HG03097 (cell line): ENCODE measurements at regions not wholly inside any gene's neighbourhood (a gene's known extent, or its start where the extent isn't known, plus 50 kb on each side); places are given as distances from the start of the nearest gene placed in this dataset.

Experiments
- ATAC-seq: cut with Tn5 transposase; IDR thresholded peaks from one replicate; pipeline ENCODE4 v1.9.1; 2021; ENCODE audit not compliant: unreplicated experiment, low FRiP score

- no peak for ATAC-seq
Observed at GRCh38 chr15:94877833-94878232, 646.5 kb downstream of the MCTP2 start.

- ATAC-seq: no peak
Observed at GRCh38 chr15:94882071-94882712, 650.8 kb downstream of the MCTP2 start.

GRCh38 chr15:94887391-94887790 lies 656.0 kb downstream of the MCTP2 start:
- ATAC-seq: no peak

DNA sequence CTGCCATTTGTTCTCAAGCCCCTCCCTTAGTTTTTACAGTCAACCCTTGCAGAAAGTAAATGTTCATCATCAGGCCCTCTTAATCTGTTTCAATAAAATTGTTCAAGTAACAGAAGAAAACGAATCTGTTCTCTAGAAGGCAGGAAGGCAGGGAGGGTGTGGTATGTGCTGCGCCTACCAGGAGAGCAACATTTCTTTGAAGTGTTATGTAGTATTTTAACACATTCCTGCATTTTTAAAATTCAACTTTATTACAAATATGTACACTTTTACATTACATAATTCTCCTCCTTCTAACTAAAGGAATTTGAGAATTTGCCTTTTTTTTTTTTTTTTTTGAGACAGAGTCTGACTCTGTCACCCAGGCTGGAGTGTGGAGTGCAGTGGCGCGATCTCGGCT lies 657.8 kb downstream of the MCTP2 start:
- no peak for ATAC-seq

- ATAC-seq: no peak
Observed at GRCh38 chr15:94893091-94893490, 661.7 kb downstream of the MCTP2 start.

DNA sequence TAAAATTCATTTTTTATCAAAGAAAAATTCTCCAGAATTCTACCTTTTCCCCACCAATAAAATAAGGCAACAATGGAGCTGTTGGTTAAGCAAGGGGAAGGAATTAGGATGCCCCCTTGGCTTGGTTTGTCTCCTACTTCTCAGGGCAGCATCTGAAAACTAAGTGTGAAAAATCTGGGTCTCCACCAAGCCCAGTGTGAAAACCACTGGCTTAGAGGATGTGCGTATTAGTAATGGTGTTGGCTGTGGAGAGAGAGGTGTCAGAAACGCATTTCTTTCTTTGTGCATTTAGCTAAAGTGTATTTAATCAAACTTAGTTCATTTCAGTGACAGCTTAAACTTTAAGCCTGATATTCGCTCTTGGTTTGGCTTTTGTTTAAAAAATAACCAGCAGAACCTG lies 662.7 kb downstream of the MCTP2 start:
- ATAC-seq: no peak

DNA sequence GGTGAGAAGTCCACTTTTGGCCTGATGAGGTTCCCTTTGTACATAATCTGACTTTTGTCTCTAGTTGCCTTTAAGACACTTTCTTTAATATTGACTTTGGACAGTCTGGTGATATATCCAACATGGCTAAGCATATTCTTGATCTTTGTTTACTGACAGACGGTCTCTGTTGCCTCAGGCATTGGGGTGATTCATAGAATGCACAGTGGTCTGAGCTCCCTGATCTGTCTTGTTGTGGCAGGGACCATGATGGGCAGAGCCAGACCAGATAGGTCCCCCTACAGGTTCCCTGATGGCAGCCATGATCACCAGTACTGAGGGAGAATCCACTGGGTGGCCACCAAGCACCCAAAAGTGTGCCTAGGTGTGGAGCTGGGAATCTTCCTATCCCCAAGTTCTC lies 678.1 kb downstream of the MCTP2 start:
- no peak for ATAC-seq

GRCh38 chr15:94910166-94910565 lies 678.8 kb downstream of the MCTP2 start:
- ATAC-seq: no peak

GRCh38 chr15:94912760-94913159 lies 681.4 kb downstream of the MCTP2 start:
- no peak for ATAC-seq

DNA sequence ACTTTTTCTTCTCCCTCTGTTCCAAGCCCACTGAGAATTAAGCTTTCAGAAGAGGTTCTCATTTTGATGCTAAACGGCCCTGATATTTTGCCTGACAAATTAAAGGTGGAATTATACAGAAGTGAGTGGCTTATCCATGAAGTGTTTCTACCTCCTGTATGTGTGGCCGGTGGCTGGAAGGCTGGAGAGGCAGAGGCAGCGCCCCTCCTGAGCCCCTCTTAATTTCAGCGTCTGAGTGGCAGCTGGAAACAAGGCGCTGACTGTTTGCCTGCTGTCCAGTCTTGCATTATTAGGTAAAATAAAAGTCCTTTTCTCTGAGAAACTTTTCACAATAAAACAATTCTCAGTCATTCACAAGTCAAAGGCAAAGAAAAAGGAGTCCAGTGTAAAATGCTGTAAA lies 685.7 kb downstream of the MCTP2 start:
- ATAC-seq: no peak

DNA sequence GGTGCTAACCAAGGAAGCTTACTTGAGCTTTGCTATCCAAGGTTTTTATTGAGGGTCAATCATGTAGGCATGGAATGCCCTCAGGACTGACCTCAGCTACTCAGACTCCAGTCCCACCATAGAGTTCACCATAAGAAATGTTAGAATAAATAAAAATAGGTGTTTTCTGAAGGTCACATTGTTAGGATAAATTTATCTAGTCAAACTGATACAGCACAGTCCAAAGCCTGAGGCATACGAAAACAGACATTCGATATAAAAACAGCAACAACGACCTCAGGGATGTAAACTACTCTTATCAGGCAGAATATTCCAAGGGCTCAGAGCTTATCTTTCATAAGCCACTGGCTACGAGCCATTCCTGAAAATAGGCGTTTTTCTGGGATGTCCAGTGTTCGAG lies 690.6 kb downstream of the MCTP2 start:
- ATAC-seq: no peak

- no peak for ATAC-seq
Observed at GRCh38 chr15:94924057-94924456, 692.7 kb downstream of the MCTP2 start.

- no peak for ATAC-seq
Observed at GRCh38 chr15:94924971-94925598, 693.7 kb downstream of the MCTP2 start.

GRCh38 chr15:94925680-94926079 lies 694.3 kb downstream of the MCTP2 start:
- no peak for ATAC-seq

DNA sequence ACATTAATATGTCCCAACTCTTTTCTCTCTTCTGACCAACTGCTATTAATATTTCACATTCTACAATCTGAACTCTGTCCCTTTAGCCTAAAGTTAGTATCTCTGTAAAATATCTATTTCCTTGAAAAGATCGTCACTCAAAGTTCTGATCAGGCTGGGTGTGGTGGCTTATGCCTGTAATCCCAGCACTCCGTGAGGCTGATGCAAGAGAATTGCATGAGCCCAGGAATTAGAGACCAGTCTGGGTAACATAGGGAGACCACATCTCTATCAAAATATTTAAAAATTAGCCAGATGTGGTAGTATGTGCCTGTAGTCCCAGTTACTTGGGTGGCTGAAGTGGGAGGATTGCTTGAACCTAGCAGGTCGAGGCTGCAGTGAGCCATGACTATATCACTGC lies 695.6 kb downstream of the MCTP2 start:
- no peak for ATAC-seq

DNA sequence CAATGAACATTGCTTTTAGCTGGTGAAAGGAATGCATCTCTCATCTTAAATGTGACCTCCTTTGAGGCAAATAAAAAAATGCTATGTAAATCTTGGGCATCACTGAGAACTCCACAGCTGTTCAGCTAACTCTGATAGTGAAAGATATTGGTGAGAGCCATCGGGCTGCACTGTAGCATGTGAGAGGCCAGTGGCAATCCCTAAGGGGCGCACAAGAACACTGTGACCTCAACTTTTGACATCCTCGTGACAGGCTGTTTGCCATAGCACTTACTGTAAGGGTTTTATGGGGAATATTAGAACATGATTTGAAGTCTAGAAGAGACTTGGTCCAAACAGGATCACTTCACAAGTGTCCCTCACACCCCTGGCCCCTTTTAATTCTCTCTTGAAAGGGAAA lies 697.9 kb downstream of the MCTP2 start:
- no peak for ATAC-seq

DNA sequence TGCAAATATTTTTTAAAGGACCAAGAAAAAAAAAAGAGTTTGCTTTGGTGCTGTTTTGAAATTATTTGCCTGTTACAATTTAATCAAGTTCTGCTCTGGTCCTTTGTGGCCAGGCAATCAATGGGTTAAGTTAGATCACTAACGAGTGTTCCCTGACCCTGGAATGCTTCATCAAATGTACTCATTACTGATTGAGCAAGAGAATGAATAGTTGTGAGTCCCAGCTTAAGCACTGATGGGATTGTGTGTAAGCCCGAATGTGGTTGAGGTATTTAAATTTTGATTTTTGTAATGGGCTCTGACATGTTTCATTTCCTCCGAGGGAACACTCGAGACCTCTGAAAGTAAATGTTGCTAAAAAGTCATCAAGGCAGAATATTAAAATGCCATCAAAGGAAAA lies 699.1 kb downstream of the MCTP2 start:
- no peak for ATAC-seq

DNA sequence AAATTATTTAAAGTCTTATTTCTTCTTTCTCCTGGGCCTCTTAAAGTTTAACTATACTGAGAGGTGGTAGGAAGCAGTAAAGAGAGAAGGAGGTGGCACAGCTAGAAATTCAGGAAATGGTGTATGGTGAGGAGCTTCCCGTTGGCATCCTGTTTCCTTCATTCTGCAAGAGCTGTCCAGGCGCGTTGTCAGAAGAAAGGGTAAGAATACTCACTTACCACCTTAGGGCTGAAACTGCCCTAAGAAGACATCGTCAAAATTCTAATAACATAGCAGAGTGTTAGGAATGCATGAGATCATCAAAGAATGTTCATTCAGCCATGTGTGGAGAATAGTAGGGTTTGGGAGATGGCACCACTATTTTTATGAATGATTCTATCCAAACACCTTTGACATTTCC lies 699.6 kb downstream of the MCTP2 start:
- no peak for ATAC-seq

DNA sequence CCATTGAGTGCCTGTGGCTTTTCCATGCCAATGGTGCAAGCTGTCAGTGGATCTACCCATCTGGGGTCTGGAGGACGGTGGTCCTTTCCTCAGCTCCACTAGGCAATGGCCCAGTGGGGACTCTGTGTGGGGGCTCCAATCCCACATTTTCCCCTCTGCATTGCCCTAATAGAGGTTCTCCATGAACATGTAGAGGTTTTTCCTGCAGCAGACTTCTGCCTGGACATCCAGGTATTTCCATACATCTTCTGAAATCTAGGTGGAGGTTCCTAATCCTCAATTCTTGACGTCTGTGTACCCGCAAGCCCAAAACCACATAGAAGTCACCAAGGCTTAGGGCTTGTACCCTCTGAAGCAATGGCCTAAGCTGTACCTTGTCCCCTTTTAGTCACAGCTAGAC lies 703.1 kb downstream of the MCTP2 start:
- no peak for ATAC-seq

GRCh38 chr15:94937242-94937641 lies 705.9 kb downstream of the MCTP2 start:
- ATAC-seq: no peak

DNA sequence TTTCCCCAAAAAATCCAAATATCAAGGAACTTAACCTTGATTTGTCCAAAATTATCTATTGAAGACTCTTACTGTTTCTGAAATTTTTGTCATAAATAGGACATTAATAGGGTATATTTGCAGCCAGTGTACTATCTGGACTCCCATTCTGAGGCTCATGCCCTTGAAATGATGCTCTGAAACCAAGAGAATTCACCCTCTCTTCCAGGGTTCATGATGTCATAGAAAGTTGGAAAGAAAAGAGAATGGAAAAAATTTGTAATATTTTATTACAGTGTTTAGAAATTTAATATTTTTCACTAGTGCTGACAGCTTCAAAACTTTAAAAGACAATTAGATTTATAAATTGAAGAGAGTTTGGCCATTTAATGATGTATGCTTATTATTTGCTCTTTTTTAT lies 712.5 kb downstream of the MCTP2 start:
- ATAC-seq: no peak

DNA sequence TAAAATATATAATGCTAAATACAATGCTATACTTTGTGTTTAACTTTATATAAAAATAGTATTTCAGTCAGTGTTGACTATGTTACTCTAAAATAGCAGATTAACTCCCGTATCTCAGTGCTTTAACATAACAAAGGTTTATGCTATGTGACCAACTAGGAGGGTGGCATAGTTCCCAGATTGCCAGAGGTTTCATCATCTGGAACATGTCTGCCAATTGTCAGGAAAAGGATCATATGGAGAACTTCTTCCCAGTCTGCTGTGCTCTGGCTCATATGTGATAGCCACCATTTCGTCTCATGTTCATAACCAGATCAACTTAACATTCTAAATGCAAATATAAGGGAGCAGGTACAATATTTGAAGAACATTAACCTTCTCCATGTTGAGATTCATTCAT lies 720.2 kb downstream of the MCTP2 start:
- ATAC-seq: no peak

DNA sequence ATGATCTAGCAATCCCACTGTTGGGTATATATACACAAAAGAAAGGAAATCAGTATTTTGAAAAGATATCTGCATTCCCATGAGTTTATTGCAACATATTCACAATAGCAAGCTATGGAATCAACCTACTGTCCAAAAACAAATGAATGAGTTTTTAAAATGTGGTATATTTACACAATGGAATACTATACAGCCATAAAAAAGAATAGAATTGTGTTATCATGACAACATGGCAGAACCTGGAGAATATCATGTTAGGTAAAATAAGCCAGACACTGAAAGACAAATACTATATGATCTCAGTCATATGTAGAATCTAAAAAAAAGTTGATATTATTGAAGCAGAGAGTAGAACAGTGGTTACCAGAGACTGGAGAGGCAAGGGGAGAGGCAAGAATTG lies 732.6 kb downstream of the MCTP2 start:
- no peak for ATAC-seq
